H1 (cell line): ENCODE measurements at regions not wholly inside any gene's neighbourhood (a gene's known extent, or its start where the extent isn't known, plus 50 kb on each side); places are given as distances from the start of the nearest gene placed in this dataset.

ENCODE experiments used
- CTCF ChIA-PET: fragments of 300-600 bp; sonication (Branson Sonifier 250); formaldehyde crosslinking; loops from one replicate; lab custom pipeline; 2021; ENCODE audit not compliant: partially characterized antibody; lab: Charles Lee
- POLR2A ChIA-PET: fragments of 300-600 bp; sonication (Branson Sonifier 250); formaldehyde crosslinking; loops from one replicate; lab custom pipeline; 2021; ENCODE audit warnings: inconsistent platforms; ENCODE audit not compliant: partially characterized antibody; lab: Charles Lee
- DNase-seq, 2 experiments: peaks; one replicate each; pipeline versions ENCODE4 v3.0.0 to v3.0.0-alpha.2; 2010 to 2022; ENCODE audit warnings: low spot score in 2 of 2, low read depth in 1 of 2, mixed read lengths in 1 of 2
- FAIRE-seq: peaks from 2 replicates; lab custom pipeline; 2011; peaks lifted over from hg19 to GRCh38; lab: Jason Lieb, UNC
- H2AFZ ChIP-seq: 2 replicates; pipeline ENCODE4 v1.8.1; 2012; ENCODE audit warnings: low read length, inconsistent platforms
- H2AK5ac ChIP-seq: 2 replicates; pipeline ENCODE4 v1.6.1; 2013; ENCODE audit warnings: low read depth, low read length
- H2BK120ac ChIP-seq: replicated peaks from 2 replicates; pipeline ENCODE3; 2013; ENCODE audit warnings: low read depth, low read length, inconsistent platforms
- H2BK12ac ChIP-seq: 2 replicates; pipeline ENCODE4 v1.6.1; 2013; ENCODE audit warnings: low read depth, low read length
- H2BK15ac ChIP-seq: 2 replicates; pipeline ENCODE4 v1.6.1; 2013; ENCODE audit warnings: low read length
- H2BK20ac ChIP-seq: 2 replicates; pipeline ENCODE4 v1.6.1; 2013; ENCODE audit warnings: low read length
- H2BK5ac ChIP-seq: 2 replicates; pipeline ENCODE4 v1.6.1; 2013; ENCODE audit warnings: low read depth, low read length
- H3K14ac ChIP-seq: 2 replicates; pipeline ENCODE4 v1.6.1; 2013; ENCODE audit warnings: inconsistent platforms; ENCODE audit not compliant: insufficient read length
- H3K18ac ChIP-seq: 2 replicates; pipeline ENCODE4 v1.6.1; 2013; ENCODE audit warnings: low read length; ENCODE audit errors: extremely low read depth
- H3K23ac ChIP-seq: 2 replicates; pipeline ENCODE4 v1.6.1; 2013; ENCODE audit warnings: inconsistent platforms; ENCODE audit not compliant: insufficient read length
- H3K23me2 ChIP-seq: 2 replicates; pipeline ENCODE4 v1.6.1; 2013; ENCODE audit warnings: low read depth, low read length
- H3K27ac ChIP-seq: 2 replicates; pipeline ENCODE4 v1.6.1; 2011; ENCODE audit warnings: low read depth, low read length, inconsistent platforms
- H3K27me3 ChIP-seq, 4 experiments: replicated peaks in 1 of 4; 1 replicate in 1 of 4; 2 replicates in 3 of 4; pipeline versions ENCODE4 v1.6.1 to v1.8.1; 2011 to 2013; ENCODE audit warnings: low read length in 3 of 4, mild to moderate bottlenecking in 3 of 4, inconsistent platforms in 2 of 4, mixed read lengths in 2 of 4, moderate library complexity in 1 of 4; ENCODE audit not compliant: control insufficient read depth in 3 of 4, insufficient read depth in 3 of 4; ENCODE audit errors: extremely low read depth in 1 of 4
- H3K36me3 ChIP-seq, 4 experiments: 2 replicates each; pipeline versions ENCODE4 v1.6.1 to v1.8.1; 2011 to 2013; ENCODE audit warnings: mild to moderate bottlenecking in 4 of 4, low read length in 3 of 4, moderate library complexity in 2 of 4, control low read depth in 1 of 4, inconsistent platforms in 1 of 4; ENCODE audit not compliant: insufficient read depth in 4 of 4, control insufficient read depth in 2 of 4
- H3K4ac ChIP-seq: replicated peaks from 2 replicates; pipeline ENCODE3; 2013; ENCODE audit warnings: low read length, low read depth, mixed read lengths, inconsistent platforms; ENCODE audit not compliant: insufficient read length
- H3K4me1 ChIP-seq, 4 experiments: replicated peaks in 1 of 4; 1 replicate in 1 of 4; 2 replicates in 3 of 4; pipeline versions ENCODE4 v1.6.1 to v1.8.1; 2011 to 2013; ENCODE audit warnings: low read length in 3 of 4, inconsistent platforms in 2 of 4, mixed read lengths in 1 of 4; ENCODE audit not compliant: insufficient read depth in 4 of 4, control insufficient read depth in 3 of 4
- H3K4me2 ChIP-seq, 2 experiments: 2 replicates each; pipeline versions ENCODE4 v1.6.1 to v1.8.1; 2011 to 2013; ENCODE audit warnings: low read depth in 2 of 2, low read length in 2 of 2, control low read depth in 1 of 2, inconsistent platforms in 1 of 2, mild to moderate bottlenecking in 1 of 2; ENCODE audit not compliant: insufficient read depth in 1 of 2
- H3K4me3 ChIP-seq, 4 experiments: fragments of 200-600, 300-600 bp in 1 of 4; sonication (generic), shearing (Covaris generic), sonication (Bioruptor Twin) in 1 of 4; 2 replicates each; pipeline versions ENCODE4 v1.5.1 to v1.8.1; 2011 to 2016; ENCODE audit warnings: low read length in 4 of 4, low read depth in 3 of 4, control low read depth in 2 of 4, inconsistent platforms in 2 of 4, mild to moderate bottlenecking in 2 of 4, mixed read lengths in 1 of 4, moderate library complexity in 1 of 4; ENCODE audit not compliant: insufficient read depth in 2 of 4; ENCODE audit errors: extremely low read depth in 1 of 4
- H3K56ac ChIP-seq: replicated peaks from 2 replicates; pipeline ENCODE3; 2013; ENCODE audit warnings: low read depth, mild to moderate bottlenecking, mixed read lengths, low read length, inconsistent platforms; ENCODE audit not compliant: insufficient read length
- H3K79me1 ChIP-seq: 2 replicates; pipeline ENCODE4 v1.6.1; 2013; ENCODE audit warnings: low read depth, low read length, control low read depth
- H3K79me2 ChIP-seq, 2 experiments: 2 replicates each; pipeline versions ENCODE4 v1.6.1 to v1.8.1; 2012 to 2013; ENCODE audit warnings: low read length in 2 of 2, mild to moderate bottlenecking in 2 of 2, inconsistent platforms in 1 of 2; ENCODE audit not compliant: insufficient read depth in 2 of 2, control insufficient read depth in 1 of 2
- H3K9ac ChIP-seq, 4 experiments: replicated peaks in 1 of 4; 1 replicate in 1 of 4; 2 replicates in 3 of 4; pipeline versions ENCODE4 v1.6.1 to v1.8.1; 2011 to 2013; ENCODE audit warnings: low read depth in 3 of 4, low read length in 3 of 4, control low read depth in 2 of 4, mild to moderate bottlenecking in 2 of 4, moderate library complexity in 2 of 4, inconsistent platforms in 1 of 4; ENCODE audit errors: extremely low read depth in 1 of 4
- H3K9me3 ChIP-seq, 2 experiments: 2 replicates each; pipeline versions ENCODE4 v1.6.1 to v1.8.1; 2012 to 2013; ENCODE audit warnings: mild to moderate bottlenecking in 2 of 2, moderate library complexity in 2 of 2, control low read depth in 1 of 2, inconsistent platforms in 1 of 2, low read depth in 1 of 2, low read length in 1 of 2, mixed read lengths in 1 of 2; ENCODE audit not compliant: insufficient read depth in 2 of 2
- H4K20me1 ChIP-seq, 2 experiments: replicated peaks in 1 of 2; 2 replicates each; pipeline versions ENCODE3 to v1.8.1; 2011 to 2013; ENCODE audit warnings: inconsistent platforms in 2 of 2, low read length in 2 of 2, mild to moderate bottlenecking in 1 of 2; ENCODE audit not compliant: insufficient read depth in 2 of 2, control insufficient read depth in 1 of 2
- H4K5ac ChIP-seq: 2 replicates; pipeline ENCODE4 v1.6.1; 2013; ENCODE audit warnings: low read length, low read depth, mixed read lengths, inconsistent platforms; ENCODE audit not compliant: insufficient read length
- H4K8ac ChIP-seq: 2 replicates; pipeline ENCODE4 v1.8.0; 2013; ENCODE audit warnings: mild to moderate bottlenecking, moderate library complexity, low read length, inconsistent platforms; ENCODE audit not compliant: insufficient read depth; ENCODE audit errors: extremely low read depth
- H4K91ac ChIP-seq: replicated peaks from 2 replicates; pipeline ENCODE3; 2013; ENCODE audit warnings: low read length, mixed read lengths, inconsistent platforms; ENCODE audit not compliant: insufficient read length
- ATF3 ChIP-seq: IDR thresholded peaks from 2 replicates; pipeline ENCODE4 v1.6.1; 2011; ENCODE audit warnings: low read depth, mild to moderate bottlenecking, low read length; ENCODE audit not compliant: insufficient read depth
- CBX8 ChIP-seq: fragments of 300-800, 300-1000 bp; sonication (generic); IDR thresholded peaks from 2 replicates; pipeline ENCODE4 v1.7.1; 2016; ENCODE audit warnings: low read depth, low read length, borderline replicate concordance
- CHD2 ChIP-seq: IDR thresholded peaks from 2 replicates; pipeline ENCODE4 v1.6.1; 2012; ENCODE audit warnings: low read length, improper control_type of control experiment
- EP300 ChIP-seq, 2 experiments: IDR thresholded peaks; 1 replicate in 1 of 2; 2 replicates in 1 of 2; pipeline ENCODE4 v1.6.1; 2011 to 2012; ENCODE audit warnings: low read depth in 2 of 2, low read length in 2 of 2, mild to moderate bottlenecking in 2 of 2, borderline replicate concordance in 1 of 2, inconsistent platforms in 1 of 2, moderate library complexity in 1 of 2
- MAX ChIP-seq: IDR thresholded peaks from 2 replicates; pipeline ENCODE4 v1.6.1; 2012; ENCODE audit warnings: inconsistent platforms
- POLR2A ChIP-seq, 2 experiments: IDR thresholded peaks; 1 replicate in 1 of 2; 2 replicates in 1 of 2; pipeline ENCODE4 v1.6.1; 2011; ENCODE audit warnings: low read depth in 2 of 2, low read length in 2 of 2, mild to moderate bottlenecking in 2 of 2; ENCODE audit errors: control extremely low read depth in 1 of 2
- POU5F1 ChIP-seq: IDR thresholded peaks from 2 replicates; pipeline ENCODE4 v1.6.1; 2011; ENCODE audit warnings: low read depth, mild to moderate bottlenecking, low read length, moderate library complexity
- RXRA ChIP-seq: IDR thresholded peaks from 2 replicates; pipeline ENCODE4 v1.6.1; 2011; ENCODE audit warnings: low read depth, mild to moderate bottlenecking, low read length, moderate library complexity; ENCODE audit not compliant: insufficient read depth
- SIRT6 ChIP-seq: IDR thresholded peaks from one replicate; pipeline ENCODE4 v1.7.1; 2012; ENCODE audit warnings: low read length, inconsistent platforms
- SP2 ChIP-seq: IDR thresholded peaks from 2 replicates; pipeline ENCODE4 v1.6.1; 2012; ENCODE audit warnings: mild to moderate bottlenecking, low read length, inconsistent platforms
- USF2 ChIP-seq: IDR thresholded peaks from 2 replicates; pipeline ENCODE4 v1.6.1; 2011; ENCODE audit warnings: low read length, improper control_type of control experiment

- no peak overlapping the region for H2AK5ac ChIP-seq
- no peaks in the 10 kb centered on the region for H3K79me1 ChIP-seq
- no peaks in the 10 kb centered on the region for H3K79me2 ChIP-seq
- no peak overlapping the region for H4K8ac ChIP-seq
- TF ChIP-seq USF2: no peak
- TF ChIP-seq EP300 (IDR thresholded peaks at IDR 0.05; ENCODE audit: borderline replicate concordance in 1 of 2, low read depth in 2 of 2, low read length in 2 of 2): no peak
- no peak for TF ChIP-seq MAX
- TF ChIP-seq ATF3: no peak
- TF ChIP-seq SP2: no peak
- TF ChIP-seq POLR2A (IDR thresholded peaks at IDR 0.05; ENCODE audit: control extremely low read depth in 1 of 2, low read depth in 2 of 2, low read length in 2 of 2): no peak
- no peak for TF ChIP-seq CHD2
- TF ChIP-seq CBX8: no peak
- no peak for TF ChIP-seq RXRA
- TF ChIP-seq SIRT6: no peak
- TF ChIP-seq POU5F1: no peak
- H3K23ac ChIP-seq: no peak overlapping the region
- H2BK12ac ChIP-seq: no peak overlapping the region
- H3K23me2 ChIP-seq: no peaks in the 10 kb centered on the region
- no peak overlapping the region for H2BK15ac ChIP-seq
- no peak overlapping the region for H3K27ac ChIP-seq
- no peak for FAIRE-seq
- H3K4ac ChIP-seq: no peak overlapping the region
- no peak overlapping the region for H3K18ac ChIP-seq
- no peaks in the 10 kb centered on the region for H3K36me3 ChIP-seq
- H3K4me3 ChIP-seq: no peak overlapping the region
- no peaks in the 10 kb centered on the region for H4K20me1 ChIP-seq
- no peak overlapping the region for H3K9ac ChIP-seq
- no peak overlapping the region for H2BK5ac ChIP-seq
- H4K91ac ChIP-seq: no peak overlapping the region
- no peak overlapping the region for H2BK20ac ChIP-seq
- no peaks in the 10 kb centered on the region for H3K9me3 ChIP-seq
- no peak for DNase-seq
- no peak overlapping the region for H3K14ac ChIP-seq
- H2AFZ ChIP-seq: no peak overlapping the region
- no peak overlapping the region for H3K4me2 ChIP-seq
- no peaks in the 10 kb centered on the region for H3K4me1 ChIP-seq
- H2BK120ac ChIP-seq: no peak overlapping the region
- no peak overlapping the region for H4K5ac ChIP-seq
- ChIA-PET CTCF (no interaction called here), POLR2A (no interaction called here)
- no peaks in the 10 kb centered on the region for H3K27me3 ChIP-seq
- no peak overlapping the region for H3K56ac ChIP-seq
Observed at GRCh38 chrX:123060986-123061385, 123.1 kb upstream of the GRIA3 start.
